ENCODE measurements at regions not wholly inside any gene's neighbourhood (a gene's known extent, or its start where the extent isn't known, plus 50 kb on each side); places are given as distances from the start of the nearest gene placed in this dataset.

- intact Hi-C loops (cut with micrococcal nuclease) = no loop called here
- H3K27me3 Mint-ChIP-seq (ENCODE audit: low read depth) = peaks cover 9% of the 10 kb centered on the region
- H3K4me3 Mint-ChIP-seq = no peak overlapping the region
- H3K27ac Mint-ChIP-seq = no peak overlapping the region
- no peak for DNase-seq
- no peaks in the 10 kb centered on the region for H3K36me3 Mint-ChIP-seq (ENCODE audit: low read depth)
- no peaks in the 10 kb centered on the region for H3K4me1 Mint-ChIP-seq (ENCODE audit: low read depth)
- peaks cover 9% of the 10 kb centered on the region for H3K9me3 Mint-ChIP-seq
- CTCF ChIA-PET = no interaction called here
Measured at GRCh38 chr22:47589271-47590250, 827.1 kb downstream of the TBC1D22A start.

GRCh38 chr22:47588578-47588960 lies 826.1 kb downstream of the TBC1D22A start:
- no peak for DNase-seq
- Mint-ChIP-seq H3K27ac (no peak overlapping the region), H3K4me1 (ENCODE audit: low read depth) (no peaks in the 10 kb centered on the region), H3K36me3 (ENCODE audit: low read depth) (no peaks in the 10 kb centered on the region), H3K4me3 (no peak overlapping the region), H3K9me3 (peaks cover 10% of the 10 kb centered on the region), H3K27me3 (ENCODE audit: low read depth) (peaks cover 9% of the 10 kb centered on the region)
- CTCF ChIA-PET = no interaction called here
- intact Hi-C loops (cut with micrococcal nuclease) = no loop called here

- Mint-ChIP-seq H3K4me1 (ENCODE audit: low read depth) (no peaks in the 10 kb centered on the region), H3K27ac (no peak overlapping the region), H3K4me3 (no peak overlapping the region), H3K9me3 (peaks cover 10% of the 10 kb centered on the region), H3K27me3 (ENCODE audit: low read depth) (peaks cover 9% of the 10 kb centered on the region), H3K36me3 (ENCODE audit: low read depth) (no peaks in the 10 kb centered on the region)
- intact Hi-C loops (cut with micrococcal nuclease) = no loop called here
- no peak for DNase-seq
- CTCF ChIA-PET = no interaction called here
Measured at GRCh38 chr22:47587861-47588577, 825.6 kb downstream of the TBC1D22A start.

GRCh38 chr22:47587361-47587760 lies 824.9 kb downstream of the TBC1D22A start:
- Mint-ChIP-seq H3K9me3 (peaks cover 12% of the 10 kb centered on the region), H3K36me3 (ENCODE audit: low read depth) (no peaks in the 10 kb centered on the region), H3K27ac (no peak overlapping the region), H3K27me3 (ENCODE audit: low read depth) (peaks cover 11% of the 10 kb centered on the region), H3K4me1 (ENCODE audit: low read depth) (no peaks in the 10 kb centered on the region), H3K4me3 (no peak overlapping the region)
- CTCF ChIA-PET = no interaction called here
- no peak for DNase-seq
- intact Hi-C loops (cut with micrococcal nuclease) = no loop called here

- H3K36me3 Mint-ChIP-seq (ENCODE audit: low read depth) = no peaks in the 10 kb centered on the region
Measured at GRCh38 chr22:47586946-47587345, 824.5 kb downstream of the TBC1D22A start.

GRCh38 chr22:47586038-47586437 lies 823.6 kb downstream of the TBC1D22A start:
- Mint-ChIP-seq H3K36me3 (ENCODE audit: low read depth) (no peaks in the 10 kb centered on the region), H3K4me3 (no peak overlapping the region), H3K27me3 (ENCODE audit: low read depth) (peaks cover 11% of the 10 kb centered on the region), H3K9me3 (peaks cover 12% of the 10 kb centered on the region), H3K4me1 (ENCODE audit: low read depth) (no peaks in the 10 kb centered on the region), H3K27ac (no peak overlapping the region)
- DNase-seq = no peak
- CTCF ChIA-PET = no interaction called here
- intact Hi-C loops (cut with micrococcal nuclease) = no loop called here

More at GRCh38 chr22:47586946-47587345, 824.5 kb downstream of the TBC1D22A start:
- Mint-ChIP-seq H3K9me3 (peaks cover 12% of the 10 kb centered on the region), H3K27me3 (ENCODE audit: low read depth) (peaks cover 11% of the 10 kb centered on the region), H3K4me1 (ENCODE audit: low read depth) (no peaks in the 10 kb centered on the region), H3K4me3 (no peak overlapping the region), H3K27ac (no peak overlapping the region)
- intact Hi-C loops (cut with micrococcal nuclease) = no loop called here
- no peak for DNase-seq
- CTCF ChIA-PET = no interaction called here

GRCh38 chr22:47583959-47584562 lies 821.6 kb downstream of the TBC1D22A start:
- intact Hi-C loops (cut with micrococcal nuclease) = no loop called here
- no peak for DNase-seq
- no peak overlapping the region for H3K27ac Mint-ChIP-seq
- H3K4me3 Mint-ChIP-seq = no peak overlapping the region
- peaks cover 8% of the 10 kb centered on the region for H3K27me3 Mint-ChIP-seq (ENCODE audit: low read depth)
- CTCF ChIA-PET = no interaction called here
- H3K9me3 Mint-ChIP-seq = peaks cover 12% of the 10 kb centered on the region
- H3K36me3 Mint-ChIP-seq (ENCODE audit: low read depth) = no peaks in the 10 kb centered on the region
- H3K4me1 Mint-ChIP-seq (ENCODE audit: low read depth) = no peaks in the 10 kb centered on the region

GRCh38 chr22:47582067-47582466 lies 819.6 kb downstream of the TBC1D22A start:
- Mint-ChIP-seq H3K27me3 (ENCODE audit: low read depth) (peaks cover 3% of the 10 kb centered on the region), H3K27ac (no peak overlapping the region), H3K9me3 (peaks cover 12% of the 10 kb centered on the region), H3K4me3 (no peak overlapping the region), H3K4me1 (ENCODE audit: low read depth) (no peaks in the 10 kb centered on the region), H3K36me3 (ENCODE audit: low read depth) (no peaks in the 10 kb centered on the region)
- intact Hi-C loops (cut with micrococcal nuclease) = no loop called here
- CTCF ChIA-PET = no interaction called here
- no peak for DNase-seq

- CTCF ChIA-PET = no interaction called here
- Mint-ChIP-seq H3K36me3 (ENCODE audit: low read depth) (no peaks in the 10 kb centered on the region), H3K4me1 (ENCODE audit: low read depth) (no peaks in the 10 kb centered on the region), H3K4me3 (no peak overlapping the region), H3K27me3 (ENCODE audit: low read depth) (peaks cover 8% of the 10 kb centered on the region), H3K9me3 (peaks cover 9% of the 10 kb centered on the region), H3K27ac (no peak overlapping the region)
- DNase-seq = no peak
- intact Hi-C loops (cut with micrococcal nuclease) = no loop called here
Measured at GRCh38 chr22:47580121-47580520, 817.7 kb downstream of the TBC1D22A start.

- Mint-ChIP-seq H3K36me3 (ENCODE audit: low read depth) (no peaks in the 10 kb centered on the region), H3K27me3 (ENCODE audit: low read depth) (peaks cover 10% of the 10 kb centered on the region), H3K4me3 (no peak overlapping the region), H3K9me3 (no peaks in the 10 kb centered on the region), H3K4me1 (ENCODE audit: low read depth) (no peaks in the 10 kb centered on the region), H3K27ac (no peak overlapping the region)
- DNase-seq = no peak
- intact Hi-C loops (cut with micrococcal nuclease) = no loop called here
- CTCF ChIA-PET = no interaction called here
Measured at GRCh38 chr22:47576908-47577307, 814.5 kb downstream of the TBC1D22A start.

- H3K4me1 Mint-ChIP-seq (ENCODE audit: low read depth) = no peaks in the 10 kb centered on the region
- H3K27ac Mint-ChIP-seq = no peak overlapping the region
- no peak for DNase-seq
- CTCF ChIA-PET = no interaction called here
- H3K9me3 Mint-ChIP-seq = no peaks in the 10 kb centered on the region
- H3K4me3 Mint-ChIP-seq = no peak overlapping the region
- intact Hi-C loops (cut with micrococcal nuclease) = no loop called here
- peaks cover 10% of the 10 kb centered on the region for H3K27me3 Mint-ChIP-seq (ENCODE audit: low read depth)
- H3K36me3 Mint-ChIP-seq (ENCODE audit: low read depth) = no peaks in the 10 kb centered on the region
Measured at GRCh38 chr22:47575291-47575690, 812.8 kb downstream of the TBC1D22A start.

- CTCF ChIA-PET = no interaction called here
- DNase-seq = no peak
- Mint-ChIP-seq H3K27me3 (ENCODE audit: low read depth) (peaks cover 10% of the 10 kb centered on the region), H3K9me3 (no peaks in the 10 kb centered on the region), H3K4me3 (no peak overlapping the region), H3K36me3 (ENCODE audit: low read depth) (no peaks in the 10 kb centered on the region), H3K27ac (no peak overlapping the region), H3K4me1 (ENCODE audit: low read depth) (no peaks in the 10 kb centered on the region)
- intact Hi-C loops (cut with micrococcal nuclease) = no loop called here
Measured at GRCh38 chr22:47574556-47574955, 812.1 kb downstream of the TBC1D22A start.

Measured in activated naive CD4-positive, alpha-beta T cell treated with anti-CD3 and anti-CD28 coated beads for 36 hours (primary cell).